Thoracic aorta (tissue), 2 donors: ENCODE measurements at regions not wholly inside any gene's neighbourhood (a gene's known extent, or its start where the extent isn't known, plus 50 kb on each side); places are given as distances from the start of the nearest gene placed in this dataset.

ENCODE experiments used
- ATAC-seq: fragments of 150-250 bp; one replicate; pipeline ENCODE4 v1.8.0; 2017; ENCODE audit warnings: low read depth; ENCODE audit not compliant: insufficient number of reproducible peaks, low FRiP score
- DNase-seq: peaks from one replicate; pipeline ENCODE4 v3.0.0-alpha.2; 2020; ENCODE audit warnings: low spot score
- H3K27ac ChIP-seq, 2 donors: fragments of 200-600 bp; sonication (generic); 1 replicate in 1 of 2; 2 replicates in 1 of 2; pipeline ENCODE4 v1.5.1; 2016; ENCODE audit warnings: mild to moderate bottlenecking in 2 of 2, moderate library complexity in 2 of 2
- H3K27me3 ChIP-seq: fragments of 200-600 bp; sonication (generic); replicated peaks from 2 replicates; pipeline ENCODE4 v1.6.0; 2016; ENCODE audit warnings: mild to moderate bottlenecking; ENCODE audit not compliant: insufficient read depth
- H3K36me3 ChIP-seq: fragments of 200-600 bp; sonication (generic); one replicate; pipeline ENCODE4 v1.5.1; 2016
- H3K4me1 ChIP-seq, 2 donors: fragments of 200-600 bp; sonication (generic); 1 replicate in 1 of 2; 2 replicates in 1 of 2; pipeline versions ENCODE4 v1.5.1 to v1.6.0; 2016; ENCODE audit warnings: low read depth in 2 of 2, mild to moderate bottlenecking in 1 of 2; ENCODE audit not compliant: control insufficient read depth in 1 of 2
- H3K4me3 ChIP-seq: fragments of 200-600 bp; sonication (generic); 2 replicates; pipeline ENCODE4 v1.5.1; 2016; ENCODE audit warnings: mild to moderate bottlenecking
- H3K9me3 ChIP-seq: fragments of 200-600 bp; sonication (generic); 2 replicates; pipeline ENCODE4 v1.5.1; 2016
- TF ChIP-seq, protein P1 (sequence below): fragments of 200-600 bp; sonication (generic); IDR thresholded peaks from one replicate; pipeline ENCODE4 v1.5.1; 2019; ENCODE audit warnings: antibody characterized with exemption

GRCh38 chr20:40558212-40558611 is 130.8 kb downstream of the MAFB start:
- Histone ChIP-seq H3K9me3 (no peaks in the 10 kb centered on the region), H3K4me3 (no peak overlapping the region), H3K27me3 (no peaks in the 10 kb centered on the region), H3K4me1 (peaks cover 0 to 5% of the 10 kb centered on the region in 2 donors), H3K36me3 (no peaks in the 10 kb centered on the region), H3K27ac (no peak overlapping the region)
- DNase-seq (no peak), ATAC-seq (no peak)
- TF ChIP-seq, protein P1, sequence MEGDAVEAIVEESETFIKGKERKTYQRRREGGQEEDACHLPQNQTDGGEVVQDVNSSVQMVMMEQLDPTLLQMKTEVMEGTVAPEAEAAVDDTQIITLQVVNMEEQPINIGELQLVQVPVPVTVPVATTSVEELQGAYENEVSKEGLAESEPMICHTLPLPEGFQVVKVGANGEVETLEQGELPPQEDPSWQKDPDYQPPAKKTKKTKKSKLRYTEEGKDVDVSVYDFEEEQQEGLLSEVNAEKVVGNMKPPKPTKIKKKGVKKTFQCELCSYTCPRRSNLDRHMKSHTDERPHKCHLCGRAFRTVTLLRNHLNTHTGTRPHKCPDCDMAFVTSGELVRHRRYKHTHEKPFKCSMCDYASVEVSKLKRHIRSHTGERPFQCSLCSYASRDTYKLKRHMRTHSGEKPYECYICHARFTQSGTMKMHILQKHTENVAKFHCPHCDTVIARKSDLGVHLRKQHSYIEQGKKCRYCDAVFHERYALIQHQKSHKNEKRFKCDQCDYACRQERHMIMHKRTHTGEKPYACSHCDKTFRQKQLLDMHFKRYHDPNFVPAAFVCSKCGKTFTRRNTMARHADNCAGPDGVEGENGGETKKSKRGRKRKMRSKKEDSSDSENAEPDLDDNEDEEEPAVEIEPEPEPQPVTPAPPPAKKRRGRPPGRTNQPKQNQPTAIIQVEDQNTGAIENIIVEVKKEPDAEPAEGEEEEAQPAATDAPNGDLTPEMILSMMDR: no peak

DNA sequence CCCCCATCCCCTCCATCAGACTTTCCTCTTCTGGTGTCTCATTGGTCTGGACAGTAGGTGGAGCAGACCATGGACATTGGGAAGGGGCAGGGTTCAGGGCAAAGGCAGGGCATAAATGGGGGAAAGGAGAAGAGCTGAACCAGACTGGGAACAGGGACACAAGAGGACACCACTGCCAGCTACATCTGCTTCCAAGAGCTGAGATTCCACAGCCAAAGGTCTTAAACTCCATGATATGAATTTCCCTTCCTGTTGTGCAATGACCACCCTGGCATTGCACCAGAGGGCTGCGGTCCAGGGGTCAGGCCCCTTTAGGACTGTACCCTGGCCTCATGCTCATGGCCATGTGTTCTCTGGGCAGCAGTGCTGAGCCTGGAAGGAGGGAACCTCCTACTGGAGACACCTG is 137.9 kb downstream of the MAFB start:
- ATAC-seq (no peak), DNase-seq (no peak)

DNA sequence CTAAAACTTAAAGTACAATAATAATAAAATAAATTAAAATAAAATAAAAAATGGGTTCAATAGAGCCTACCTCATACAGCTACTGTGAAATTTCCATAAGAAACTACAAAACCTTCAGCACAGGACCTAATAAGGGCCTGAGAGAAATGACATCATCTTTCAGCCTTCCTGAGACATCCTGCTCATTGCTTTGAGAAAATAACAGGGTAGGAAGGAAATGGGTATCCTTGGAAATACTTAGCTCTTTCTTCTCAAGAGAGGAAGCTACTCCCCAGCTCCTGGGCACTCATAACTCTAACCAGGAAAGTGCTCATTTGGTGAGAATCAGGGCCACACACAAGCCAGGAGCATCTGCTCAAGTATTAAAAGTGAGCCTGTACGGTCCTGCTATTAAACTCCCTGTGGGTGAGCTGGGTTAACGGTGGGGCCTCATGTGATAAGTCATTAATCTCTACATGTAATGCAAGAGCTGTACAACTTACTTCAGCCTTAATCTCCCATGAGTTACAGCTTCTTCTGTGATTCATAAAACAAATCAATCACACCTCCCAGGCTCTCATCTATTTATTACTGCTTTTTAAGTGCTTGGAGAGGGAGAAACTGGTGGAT is 141.4 kb downstream of the MAFB start:
- H3K27ac ChIP-seq: no peak overlapping the region
- ATAC-seq: no peak
- TF ChIP-seq, protein P1: no peak
- H3K27me3 ChIP-seq: no peaks in the 10 kb centered on the region
- no peak for DNase-seq
- peaks cover 0 to 4% of the 10 kb centered on the region in 2 donors for H3K4me1 ChIP-seq
- H3K4me3 ChIP-seq: no peak overlapping the region
- H3K36me3 ChIP-seq: no peaks in the 10 kb centered on the region
- no peaks in the 10 kb centered on the region for H3K9me3 ChIP-seq

More for the DNA sequence above, 137.9 kb downstream of the MAFB start:
- H3K27me3 ChIP-seq: no peaks in the 10 kb centered on the region
- H3K9me3 ChIP-seq: no peaks in the 10 kb centered on the region
- H3K27ac ChIP-seq: no peak overlapping the region
- TF ChIP-seq, protein P1: no peak
- H3K36me3 ChIP-seq: no peaks in the 10 kb centered on the region
- peaks cover 0 to 4% of the 10 kb centered on the region in 2 donors for H3K4me1 ChIP-seq
- H3K4me3 ChIP-seq: no peak overlapping the region

- Histone ChIP-seq H3K27ac (no peak overlapping the region), H3K4me1 (peaks cover 0 to 4% of the 10 kb centered on the region in 2 donors), H3K9me3 (no peaks in the 10 kb centered on the region), H3K36me3 (no peaks in the 10 kb centered on the region), H3K4me3 (no peak overlapping the region), H3K27me3 (no peaks in the 10 kb centered on the region)
- ATAC-seq (no peak), DNase-seq (no peak)
- TF ChIP-seq, protein P1: no peak
Measured at GRCh38 chr20:40545478-40545877, 143.6 kb downstream of the MAFB start.

GRCh38 chr20:40542065-40542464 is 147.0 kb downstream of the MAFB start:
- H3K27ac ChIP-seq: no peak overlapping the region
- DNase-seq: no peak
- TF ChIP-seq, protein P1: no peak
- no peaks in the 10 kb centered on the region for H3K4me1 ChIP-seq
- ATAC-seq: no peak
- H3K27me3 ChIP-seq: no peaks in the 10 kb centered on the region
- no peak overlapping the region for H3K4me3 ChIP-seq
- H3K36me3 ChIP-seq: no peaks in the 10 kb centered on the region
- no peaks in the 10 kb centered on the region for H3K9me3 ChIP-seq
